GM23248 (cell line): ENCODE measurements at regions not wholly inside any gene's neighbourhood (a gene's known extent, or its start where the extent isn't known, plus 50 kb on each side); places are given as distances from the start of the nearest gene placed in this dataset.
A peak's percentile ranks its signal among the peaks of the same experiment; 100 is the strongest.

Source experiments
- DNase-seq: peaks from one replicate; pipeline ENCODE4 v3.0.0-alpha.2; 2015
- H2AFZ ChIP-seq: fragments of 200-600 bp; sonication (generic); 2 replicates; pipeline ENCODE4 v1.6.1; 2016; ENCODE audit warnings: antibody characterized with exemption
- H3F3A ChIP-seq: fragments of 200-600 bp; sonication (generic); 2 replicates; pipeline ENCODE4 v1.6.1; 2016; ENCODE audit warnings: mild to moderate bottlenecking, antibody characterized with exemption, mixed run types; ENCODE audit not compliant: insufficient read depth
- H3K27ac ChIP-seq: fragments of 200-600 bp; sonication (generic); 2 replicates; pipeline ENCODE4 v1.5.1; 2016; ENCODE audit warnings: mild to moderate bottlenecking
- H3K27me3 ChIP-seq: fragments of 200-600 bp; sonication (generic); replicated peaks from 2 replicates; pipeline ENCODE4 v1.6.1; 2016; ENCODE audit warnings: mild to moderate bottlenecking; ENCODE audit not compliant: insufficient read depth
- H3K36me3 ChIP-seq: fragments of 200-600 bp; sonication (generic); 2 replicates; pipeline ENCODE4 v1.6.1; 2016; ENCODE audit warnings: low read depth, mild to moderate bottlenecking
- H3K4me1 ChIP-seq: fragments of 200-600 bp; sonication (generic); 2 replicates; pipeline ENCODE4 v1.6.1; 2016; ENCODE audit warnings: mild to moderate bottlenecking; ENCODE audit not compliant: insufficient read depth
- H3K4me2 ChIP-seq: fragments of 200-600 bp; sonication (generic); one replicate; pipeline ENCODE4 v1.6.1; 2016; ENCODE audit warnings: mild to moderate bottlenecking; ENCODE audit not compliant: unreplicated experiment
- H3K4me3 ChIP-seq: fragments of 200-600 bp; sonication (generic); 2 replicates; pipeline ENCODE4 v1.5.1; 2016; ENCODE audit warnings: mild to moderate bottlenecking
- H3K79me2 ChIP-seq: fragments of 200-600 bp; sonication (generic); 2 replicates; pipeline ENCODE4 v1.6.1; 2016; ENCODE audit warnings: mild to moderate bottlenecking; ENCODE audit not compliant: insufficient read depth
- H3K9ac ChIP-seq: fragments of 200-600 bp; sonication (generic); 2 replicates; pipeline ENCODE4 v1.6.1; 2016; ENCODE audit warnings: mild to moderate bottlenecking
- H3K9me2 ChIP-seq: fragments of 200-600 bp; sonication (generic); 2 replicates; pipeline ENCODE4 v1.6.1; 2016; ENCODE audit warnings: mixed run types, mild to moderate bottlenecking, moderate library complexity; ENCODE audit not compliant: insufficient read depth
- H3K9me3 ChIP-seq: fragments of 200-600 bp; sonication (generic); one replicate; pipeline ENCODE4 v1.6.1; 2017; ENCODE audit warnings: low read depth
- H4K20me1 ChIP-seq: fragments of 200-600 bp; sonication (generic); 2 replicates; pipeline ENCODE4 v1.6.0; 2016; ENCODE audit not compliant: insufficient read depth
- EZH2 ChIP-seq: fragments of 200-600 bp; sonication (generic); IDR thresholded peaks from 2 replicates; pipeline ENCODE4 v1.6.1; 2018; ENCODE audit warnings: antibody characterized with exemption, mild to moderate bottlenecking; ENCODE audit not compliant: insufficient read depth, poor library complexity, severe bottlenecking
- EZH2phosphoT487 ChIP-seq: fragments of 200-600 bp; sonication (generic); IDR thresholded peaks from 2 replicates; pipeline ENCODE4 v1.6.1; 2018; ENCODE audit warnings: antibody characterized with exemption, moderate library complexity, mild to moderate bottlenecking, low read depth; ENCODE audit not compliant: insufficient read depth
- WGBS, 2 experiments: methylation state at CpG; one replicate each; pipeline ENCODE4 v1.1.6; 2015 to 2017; ENCODE audit warnings: low lambda C conversion rate in 2 of 2, low coverage in 1 of 2; ENCODE audit errors: missing lambda C conversion rate in 2 of 2; 5-methylcytosine and 5-hydroxymethylcytosine counted together
- in situ Hi-C: fragments of 300-500 bp; cut with MboI; formaldehyde crosslinking; loops from 2 replicates; pipeline ENCODE4 v1.15.0; 2020

DNA sequence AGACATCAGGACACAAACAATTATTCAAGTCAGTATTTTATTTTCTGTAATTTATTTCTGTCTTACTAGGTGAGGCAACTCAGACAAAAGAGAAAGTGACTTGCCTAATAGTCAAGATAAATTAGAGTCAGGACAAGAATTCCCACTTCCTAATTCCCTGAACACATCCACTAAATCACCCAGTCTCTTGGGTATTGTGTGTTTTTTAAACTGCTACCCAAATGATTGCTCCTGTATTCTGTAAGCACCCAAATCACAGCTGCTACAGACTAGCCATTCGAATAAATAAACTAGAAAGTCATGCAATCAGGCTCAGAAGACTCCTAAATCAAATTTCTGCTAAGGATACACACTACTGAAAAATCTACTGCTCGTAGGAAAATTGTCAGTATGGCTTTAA is 263.0 kb downstream of the DUSP6 start:
- Histone ChIP-seq H3K9ac (no peak overlapping the region), H4K20me1 (no peaks in the 10 kb centered on the region), H2AFZ (no peak overlapping the region), H3K27me3 (no peaks in the 10 kb centered on the region), H3K4me3 (no peak overlapping the region), H3K4me1 (no peaks in the 10 kb centered on the region), H3K27ac (no peak overlapping the region), H3K9me2 (no peaks in the 10 kb centered on the region), H3K79me2 (no peaks in the 10 kb centered on the region), H3K9me3 (no peaks in the 10 kb centered on the region), H3K4me2 (no peak overlapping the region), H3F3A (no peaks in the 10 kb centered on the region), H3K36me3 (no peaks in the 10 kb centered on the region)
- in situ Hi-C loops: no loop called here
- WGBS, 2 experiments: 65 to 75% methylated on average over 2 of the region's 2 CpGs
- TF ChIP-seq EZH2: no peak
- TF ChIP-seq EZH2phosphoT487: no peak
- no peak for DNase-seq

DNA sequence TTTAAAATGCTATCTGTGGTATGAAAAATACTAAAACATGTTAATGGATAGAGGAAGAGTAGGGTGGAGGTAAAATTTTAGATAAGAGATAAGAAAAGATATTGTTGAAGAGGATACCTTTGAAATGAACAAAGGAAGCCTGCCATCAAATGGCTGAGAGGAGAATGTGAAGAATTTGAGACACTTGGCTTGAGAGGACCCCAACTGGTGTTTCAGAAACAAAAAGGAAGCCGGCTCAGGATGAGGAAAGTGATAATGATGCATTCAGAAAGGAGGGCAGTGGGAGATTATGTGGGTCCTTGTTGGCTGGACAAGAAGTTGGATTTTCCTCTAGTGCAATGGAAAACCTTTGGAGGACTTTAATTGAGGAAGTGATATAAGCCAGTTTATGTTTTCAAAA is 264.4 kb downstream of the DUSP6 start:
- no peaks in the 10 kb centered on the region for H3K9me2 ChIP-seq
- in situ Hi-C loops: no loop called here
- H3K36me3 ChIP-seq: no peaks in the 10 kb centered on the region
- H3K4me3 ChIP-seq: no peak overlapping the region
- no peaks in the 10 kb centered on the region for H3K79me2 ChIP-seq
- no peak overlapping the region for H3K4me2 ChIP-seq
- H3K27me3 ChIP-seq: no peaks in the 10 kb centered on the region
- no peak overlapping the region for H2AFZ ChIP-seq
- DNase-seq: no peak
- H3K4me1 ChIP-seq: no peaks in the 10 kb centered on the region
- H4K20me1 ChIP-seq: no peaks in the 10 kb centered on the region
- H3K9me3 ChIP-seq: no peaks in the 10 kb centered on the region
- 56 to 68% methylated on average over 1 of the region's 1 CpG for WGBS, 2 experiments
- H3F3A ChIP-seq: no peaks in the 10 kb centered on the region
- TF ChIP-seq EZH2phosphoT487 (no peak), EZH2 (no peak)
- H3K27ac ChIP-seq: no peak overlapping the region
- no peak overlapping the region for H3K9ac ChIP-seq

DNA sequence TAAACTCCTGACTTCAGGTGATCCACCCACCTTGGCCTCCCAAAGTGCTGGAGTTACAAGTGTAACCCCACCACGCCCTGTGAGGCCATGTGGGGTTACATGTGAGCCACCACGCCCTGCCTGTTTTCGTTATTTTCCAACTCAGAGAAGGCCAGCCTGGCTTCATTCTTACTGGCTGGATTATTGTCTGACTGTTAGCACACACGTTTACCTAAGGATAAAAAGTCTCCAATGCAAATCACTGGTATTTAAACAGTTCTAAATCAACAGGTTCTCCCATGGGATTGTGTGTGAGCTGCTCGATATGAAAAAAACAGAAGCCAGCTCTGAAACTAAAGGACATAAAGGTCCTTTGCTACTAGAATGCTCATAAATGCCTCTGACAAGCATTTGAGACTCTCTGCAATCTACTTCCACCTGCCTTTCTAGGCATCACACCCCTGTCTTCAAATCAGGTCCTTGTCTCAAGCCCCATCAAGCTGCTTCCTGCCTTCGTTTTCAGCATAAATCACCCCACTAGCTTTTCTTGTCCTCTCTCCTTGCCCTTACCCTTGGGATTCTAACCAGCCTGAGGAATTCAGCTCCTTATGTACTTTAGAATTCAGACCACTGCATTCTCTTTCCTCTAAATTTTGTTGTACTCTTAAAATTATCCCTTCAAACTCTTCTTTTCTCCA is 265.0 kb downstream of the DUSP6 start:
- 86 to 89% methylated on average over 6 of the region's 6 CpGs for WGBS, 2 experiments
- H3K9me2 ChIP-seq: no peaks in the 10 kb centered on the region
- no peak for DNase-seq
- H3K79me2 ChIP-seq: no peaks in the 10 kb centered on the region
- no peaks in the 10 kb centered on the region for H4K20me1 ChIP-seq
- H3K27me3 ChIP-seq: no peaks in the 10 kb centered on the region
- H3K9me3 ChIP-seq: no peaks in the 10 kb centered on the region
- peaks cover under 1% of the 10 kb centered on the region for H3K4me1 ChIP-seq
- no peak overlapping the region for H3K4me2 ChIP-seq
- H3F3A ChIP-seq: peaks cover under 1% of the 10 kb centered on the region; the same call in 1 of the 2 replicates
- H3K27ac ChIP-seq: no peak overlapping the region
- no peak overlapping the region for H2AFZ ChIP-seq
- H3K36me3 ChIP-seq: no peaks in the 10 kb centered on the region
- no peak for TF ChIP-seq EZH2phosphoT487
- no peak for TF ChIP-seq EZH2
- no peak overlapping the region for H3K4me3 ChIP-seq
- H3K9ac ChIP-seq: no peak overlapping the region
- in situ Hi-C loops: no loop called here

DNA sequence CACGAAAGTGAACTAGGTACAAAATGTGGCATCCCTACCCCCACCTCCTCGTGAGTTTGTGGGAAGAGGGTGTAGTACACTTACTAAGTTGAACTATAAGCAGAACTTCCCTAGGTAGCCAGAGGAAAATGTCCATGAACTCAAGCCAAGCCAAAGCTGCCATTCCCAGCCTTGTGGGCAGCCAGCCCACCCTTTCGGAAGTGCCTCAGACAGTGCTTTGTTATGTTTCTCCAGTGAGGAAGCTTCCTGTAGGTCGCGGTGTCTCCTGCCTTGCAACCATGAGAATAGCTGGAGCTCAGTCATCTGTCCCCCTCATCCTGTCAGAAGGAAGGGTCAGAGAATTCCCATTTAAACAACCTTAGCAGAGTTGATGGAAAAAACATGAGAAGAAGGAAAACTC is 266.9 kb downstream of the DUSP6 start:
- Histone ChIP-seq H3K27ac (no peak overlapping the region), H2AFZ (peak overlapping the region; percentile 33; the same call in 1 of the 2 replicates), H3K79me2 (no peaks in the 10 kb centered on the region), H3F3A (peaks cover 6% of the 10 kb centered on the region; the same call in 1 of the 2 replicates), H3K27me3 (no peaks in the 10 kb centered on the region), H4K20me1 (no peaks in the 10 kb centered on the region), H3K4me2 (no peak overlapping the region), H3K9me2 (no peaks in the 10 kb centered on the region), H3K9ac (no peak overlapping the region), H3K9me3 (no peaks in the 10 kb centered on the region), H3K4me3 (no peak overlapping the region), H3K36me3 (no peaks in the 10 kb centered on the region), H3K4me1 (peaks cover 17% of the 10 kb centered on the region)
- in situ Hi-C loops: no loop called here
- DNase-seq: no peak
- TF ChIP-seq EZH2 (no peak), EZH2phosphoT487 (no peak)
- WGBS, 2 experiments: 55 to 57% methylated on average over 5 of the region's 5 CpGs
